B cell (primary cell): ENCODE measurements at regions not wholly inside any gene's neighbourhood (a gene's known extent, or its start where the extent isn't known, plus 50 kb on each side); places are given as distances from the start of the nearest gene placed in this dataset.

Experiments
- ATAC-seq: fragments of 200-7000 bp; cut with Tn5 transposase; one replicate; pipeline ENCODE4 v1.10.0; 2021; ENCODE audit warnings: low read depth, mild to moderate bottlenecking, moderate number of reproducible peaks, moderate library complexity
- CTCF ChIA-PET: fragments of 350-600 bp; sonication (Branson Sonifier 250); formaldehyde crosslinking; loops from one replicate; lab custom pipeline; 2021; ENCODE audit warnings: antibody characterized with exemption, inconsistent platforms; lab: Charles Lee
- POLR2A ChIA-PET: fragments of 350-600 bp; sonication (Branson Sonifier 250); formaldehyde crosslinking; loops from one replicate; lab custom pipeline; 2021; ENCODE audit warnings: antibody characterized with exemption; lab: Charles Lee
- DNase-seq: peaks from one replicate; pipeline ENCODE4 v3.0.0; 2013
- H2AFZ ChIP-seq: 2 replicates; pipeline ENCODE4 v1.6.1; 2012; ENCODE audit warnings: mild to moderate bottlenecking, low read depth, low read length; ENCODE audit not compliant: insufficient read depth, poor library complexity, severe bottlenecking
- H3K27ac ChIP-seq, 2 donors: 1 replicate in 1 of 2; 2 replicates in 1 of 2; pipeline ENCODE4 v1.5.1; 2012 to 2013; ENCODE audit warnings: low read length in 2 of 2, mild to moderate bottlenecking in 2 of 2, moderate library complexity in 1 of 2
- H3K27me3 ChIP-seq, 4 experiments: fragments of 200-600 bp in 1 of 4; sonication (generic) in 1 of 4; replicated peaks in 1 of 4; 1 replicate in 2 of 4; 2 replicates in 2 of 4; pipeline versions ENCODE4 v1.6.1 to v1.7.0; 2013 to 2016; ENCODE audit warnings: low read length in 3 of 4, mild to moderate bottlenecking in 2 of 4, mixed read lengths in 1 of 4, moderate library complexity in 1 of 4; ENCODE audit not compliant: insufficient read depth in 4 of 4, control insufficient read depth in 3 of 4; ENCODE audit errors: control extremely low read depth in 1 of 4
- H3K36me3 ChIP-seq, 2 experiments: replicated peaks in 1 of 2; 1 replicate in 1 of 2; 2 replicates in 1 of 2; pipeline versions ENCODE4 v1.6.1 to v1.7.1; 2013; ENCODE audit warnings: low read length in 1 of 2; ENCODE audit not compliant: insufficient read depth in 2 of 2, control insufficient read depth in 1 of 2; ENCODE audit errors: control extremely low read depth in 1 of 2, extremely low read depth in 1 of 2
- H3K4me1 ChIP-seq, 2 donors: fragments of 200-600 bp in 1 of 2; sonication (generic) in 1 of 2; 1 replicate in 1 of 2; 2 replicates in 1 of 2; pipeline versions ENCODE4 v1.5.1 to v1.6.1; 2013 to 2017; ENCODE audit warnings: low read length in 2 of 2; ENCODE audit not compliant: control insufficient read depth in 2 of 2, insufficient read depth in 2 of 2
- H3K4me2 ChIP-seq: replicated peaks from 2 replicates; pipeline ENCODE3; 2012; ENCODE audit warnings: mild to moderate bottlenecking, low read depth, low read length; ENCODE audit not compliant: poor library complexity, severe bottlenecking
- H3K4me3 ChIP-seq, 5 experiments: fragments of 200-600 bp in 1 of 5; sonication (generic) in 1 of 5; 1 replicate in 3 of 5; 2 replicates in 2 of 5; pipeline versions ENCODE4 v1.5.1 to v1.7.0; 2011 to 2016; ENCODE audit warnings: low read length in 4 of 5, mild to moderate bottlenecking in 4 of 5, low read depth in 2 of 5, control low read depth in 1 of 5, moderate library complexity in 1 of 5; ENCODE audit not compliant: insufficient read depth in 1 of 5; ENCODE audit errors: control extremely low read depth in 1 of 5, extremely low read depth in 1 of 5
- H3K79me2 ChIP-seq: fragments of 200-600 bp; sonication (generic); one replicate; pipeline ENCODE4 v1.6.0; 2016; ENCODE audit warnings: low read length; ENCODE audit not compliant: control insufficient read depth, insufficient read depth
- H3K9ac ChIP-seq: fragments of 200-600 bp; sonication (generic); 2 replicates; pipeline ENCODE4 v1.6.1; 2017; ENCODE audit warnings: mild to moderate bottlenecking, low read length, moderate library complexity
- H3K9me3 ChIP-seq, 3 donors: one replicate each; pipeline versions ENCODE4 v1.6.1 to v1.7.1; 2013; ENCODE audit warnings: low read length in 2 of 3; ENCODE audit not compliant: control insufficient read depth in 2 of 3, insufficient read depth in 1 of 3; ENCODE audit errors: control extremely low read depth in 1 of 3
- H4K20me1 ChIP-seq: 2 replicates; pipeline ENCODE4 v1.6.0; 2012; ENCODE audit warnings: mild to moderate bottlenecking, low read length; ENCODE audit not compliant: insufficient read depth, control insufficient read depth, poor library complexity, severe bottlenecking
- H3K27ac Mint-ChIP-seq: one replicate; pipeline ENCODE4 v1.8.0; 2021; ENCODE audit warnings: mixed read lengths
- H3K27me3 Mint-ChIP-seq: one replicate; pipeline ENCODE4 v1.8.0; 2021; ENCODE audit warnings: mixed read lengths
- H3K4me1 Mint-ChIP-seq: one replicate; pipeline ENCODE4 v1.8.0; 2021; ENCODE audit warnings: mixed read lengths
- H3K4me3 Mint-ChIP-seq: one replicate; pipeline ENCODE4 v1.8.0; 2021; ENCODE audit warnings: mixed read lengths
- H3K9me3 Mint-ChIP-seq: one replicate; pipeline ENCODE4 v1.8.0; 2022; ENCODE audit warnings: mixed read lengths; ENCODE audit not compliant: insufficient read depth
- CTCF ChIP-seq: fragments of 200-600 bp; IDR thresholded peaks from one replicate; pipeline ENCODE4 v1.8.0; 2022; ENCODE audit warnings: antibody characterized with exemption, mild to moderate bottlenecking
- EZH2 ChIP-seq: IDR thresholded peaks from 2 replicates; pipeline ENCODE4 v1.6.1; 2012; ENCODE audit warnings: borderline replicate concordance, low read depth, mild to moderate bottlenecking, moderate library complexity, low read length; ENCODE audit not compliant: insufficient read depth, poor library complexity, severe bottlenecking
- WGBS: methylation state at CpG from one replicate; pipeline ENCODE4 v1.1.5; 2013; ENCODE audit warnings: missing lambda C conversion rate; ENCODE audit not compliant: insufficient coverage; 5-methylcytosine and 5-hydroxymethylcytosine counted together
- intact Hi-C: fragments of 100-400 bp; cut with micrococcal nuclease; formaldehyde crosslinking; loops from one replicate; pipeline ENCODE4 v1.10.0; 2022

GRCh38 chr10:130511766-130512165, 375.6 kb downstream of the GLRX3 start:
- Histone ChIP-seq H3K4me3 (no peak overlapping the region), H3K9ac (no peak overlapping the region), H2AFZ (no peak overlapping the region), H3K4me1 (no peaks in the 10 kb centered on the region), H3K27ac (no peak overlapping the region), H3K79me2 (no peaks in the 10 kb centered on the region), H3K27me3 (no peaks in the 10 kb centered on the region), H3K36me3 (no peaks in the 10 kb centered on the region), H4K20me1 (no peaks in the 10 kb centered on the region), H3K9me3 (peaks cover 0 to 30% (median 0%) of the 10 kb centered on the region in 3 donors), H3K4me2 (no peak overlapping the region)
- H3K27me3 Mint-ChIP-seq = no peaks in the 10 kb centered on the region
- H3K4me1 Mint-ChIP-seq = no peaks in the 10 kb centered on the region
- no peak overlapping the region for H3K4me3 Mint-ChIP-seq
- no peak for DNase-seq
- TF ChIP-seq EZH2 (no peak), CTCF (no peak)
- POLR2A ChIA-PET = no interaction called here
- whole genome bisulfite sequencing = 84% methylated on average over 7 of the region's 10 CpGs
- CTCF ChIA-PET = no interaction called here
- H3K27ac Mint-ChIP-seq = no peak overlapping the region
- intact Hi-C loops = no loop called here
- no peaks in the 10 kb centered on the region for H3K9me3 Mint-ChIP-seq
- ATAC-seq = no peak

GRCh38 chr10:130512936-130513335, 376.7 kb downstream of the GLRX3 start:
- no peak for TF ChIP-seq CTCF
- TF ChIP-seq EZH2 = no peak
- WGBS = 91% methylated on average over 1 of the region's 1 CpG
- H3K27ac Mint-ChIP-seq = no peak overlapping the region
- H3K79me2 ChIP-seq = no peaks in the 10 kb centered on the region
- POLR2A ChIA-PET = no interaction called here
- H3K4me1 Mint-ChIP-seq = no peaks in the 10 kb centered on the region
- no peaks in the 10 kb centered on the region for H3K27me3 ChIP-seq
- no peaks in the 10 kb centered on the region for H4K20me1 ChIP-seq
- no peaks in the 10 kb centered on the region for H3K27me3 Mint-ChIP-seq
- H3K4me1 ChIP-seq = no peaks in the 10 kb centered on the region
- CTCF ChIA-PET = no interaction called here
- H3K9me3 ChIP-seq = peaks cover 0 to 36% (median 0%) of the 10 kb centered on the region in 3 donors
- H3K4me3 ChIP-seq = no peak overlapping the region
- H3K4me3 Mint-ChIP-seq = no peak overlapping the region
- no peaks in the 10 kb centered on the region for H3K9me3 Mint-ChIP-seq
- H3K9ac ChIP-seq = no peak overlapping the region
- no peak overlapping the region for H3K27ac ChIP-seq
- DNase-seq = no peak
- H2AFZ ChIP-seq = no peak overlapping the region
- H3K4me2 ChIP-seq = no peak overlapping the region
- no peak for ATAC-seq
- no peaks in the 10 kb centered on the region for H3K36me3 ChIP-seq
- intact Hi-C loops = no loop called here
